ENCODE measurements at regions not wholly inside any gene's neighbourhood (a gene's known extent, or its start where the extent isn't known, plus 50 kb on each side); places are given as distances from the start of the nearest gene placed in this dataset.

DNA sequence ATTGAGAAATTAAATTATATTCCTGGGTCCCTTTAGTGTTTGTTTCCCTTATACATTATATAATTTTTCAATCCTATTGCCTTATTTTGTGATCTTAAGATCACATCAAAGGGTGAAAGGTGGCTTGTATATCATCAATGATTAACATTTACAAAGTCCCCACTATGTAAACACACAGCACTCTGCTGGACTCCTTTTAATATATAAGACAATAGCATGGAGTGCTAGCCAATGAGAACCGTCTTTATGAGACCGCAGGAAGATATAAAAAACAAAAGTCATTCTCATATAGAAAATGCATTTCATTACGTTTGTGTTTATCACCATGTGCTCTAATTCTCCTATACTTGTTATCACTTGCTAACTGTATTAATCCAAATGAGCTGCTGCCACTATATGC, 108.5 kb downstream of the HOXA1 start:
- TF ChIP-seq, protein P1, sequence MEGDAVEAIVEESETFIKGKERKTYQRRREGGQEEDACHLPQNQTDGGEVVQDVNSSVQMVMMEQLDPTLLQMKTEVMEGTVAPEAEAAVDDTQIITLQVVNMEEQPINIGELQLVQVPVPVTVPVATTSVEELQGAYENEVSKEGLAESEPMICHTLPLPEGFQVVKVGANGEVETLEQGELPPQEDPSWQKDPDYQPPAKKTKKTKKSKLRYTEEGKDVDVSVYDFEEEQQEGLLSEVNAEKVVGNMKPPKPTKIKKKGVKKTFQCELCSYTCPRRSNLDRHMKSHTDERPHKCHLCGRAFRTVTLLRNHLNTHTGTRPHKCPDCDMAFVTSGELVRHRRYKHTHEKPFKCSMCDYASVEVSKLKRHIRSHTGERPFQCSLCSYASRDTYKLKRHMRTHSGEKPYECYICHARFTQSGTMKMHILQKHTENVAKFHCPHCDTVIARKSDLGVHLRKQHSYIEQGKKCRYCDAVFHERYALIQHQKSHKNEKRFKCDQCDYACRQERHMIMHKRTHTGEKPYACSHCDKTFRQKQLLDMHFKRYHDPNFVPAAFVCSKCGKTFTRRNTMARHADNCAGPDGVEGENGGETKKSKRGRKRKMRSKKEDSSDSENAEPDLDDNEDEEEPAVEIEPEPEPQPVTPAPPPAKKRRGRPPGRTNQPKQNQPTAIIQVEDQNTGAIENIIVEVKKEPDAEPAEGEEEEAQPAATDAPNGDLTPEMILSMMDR (IDR thresholded peaks at IDR 0.05; ENCODE audit: low read length), result no peak
- no peak for TF ChIP-seq EZH2phosphoT487 (IDR thresholded peaks at IDR 0.05; ENCODE audit: low read length)
